ENCODE measurements at regions not wholly inside any gene's neighbourhood (a gene's known extent, or its start where the extent isn't known, plus 50 kb on each side); places are given as distances from the start of the nearest gene placed in this dataset.

- Histone ChIP-seq H3K9me2 (replicated peaks; ENCODE audit: insufficient read depth) (no peaks in the 10 kb centered on the region), H2AFZ (no peak overlapping the region), H3K27ac (no peak overlapping the region), H3K79me2 (no peaks in the 10 kb centered on the region), H3K4me3 (no peak overlapping the region), H4K20me1 (ENCODE audit: insufficient read depth, poor library complexity, severe bottlenecking) (no peaks in the 10 kb centered on the region), H3K9me3 (ENCODE audit: low read depth) (no peaks in the 10 kb centered on the region), H3K4me2 (no peak overlapping the region), H3K27me3 (peaks cover 31% of the 10 kb centered on the region), H3K36me3 (replicated peaks; ENCODE audit: insufficient read depth, low read depth) (no peaks in the 10 kb centered on the region), H3K4me1 (ENCODE audit: insufficient read depth) (no peaks in the 10 kb centered on the region)
- 74% methylated on average over 3 of the region's 3 CpGs for WGBS (ENCODE audit: low lambda C conversion rate, missing lambda C conversion rate)
- DNase-seq (ENCODE audit: low spot score): no peak
- no peak for TF ChIP-seq EZH2phosphoT487 (IDR thresholded peaks at IDR 0.05; ENCODE audit: low read depth, severe bottlenecking, unreplicated experiment)
- TF ChIP-seq EZH2 (IDR thresholded peaks at IDR 0.05; ENCODE audit: borderline replicate concordance): no peak
- TF ChIP-seq CTCF (IDR thresholded peaks at IDR 0.05; ENCODE audit: poor library complexity): no peak
Observed at GRCh38 chr1:37309574-37309973, 164.8 kb upstream of the ZC3H12A start.

DNA sequence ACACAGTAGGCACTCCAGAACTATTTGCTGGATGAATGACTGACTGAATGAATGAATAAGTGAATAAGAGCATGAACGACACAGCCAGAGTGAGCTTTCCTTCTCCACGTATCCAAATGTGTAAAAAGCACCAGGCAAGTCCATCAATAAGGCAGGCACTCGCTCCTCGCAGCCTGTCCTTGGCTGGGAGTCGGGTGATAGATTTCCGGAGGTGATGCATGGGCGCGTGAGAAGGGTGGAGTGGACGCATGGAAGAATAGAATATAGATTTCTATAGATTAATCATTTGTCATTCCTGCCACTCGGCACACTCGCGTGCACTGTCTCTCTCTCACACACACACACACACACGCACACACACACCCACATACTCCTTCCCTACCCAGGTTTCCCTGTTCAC, 164.3 kb upstream of the ZC3H12A start:
- H3K9me2 ChIP-seq (replicated peaks; ENCODE audit: insufficient read depth): no peaks in the 10 kb centered on the region
- no peak for DNase-seq (ENCODE audit: low spot score)
- no peak overlapping the region for H3K4me3 ChIP-seq
- no peaks in the 10 kb centered on the region for H3K4me1 ChIP-seq (ENCODE audit: insufficient read depth)
- TF ChIP-seq EZH2phosphoT487 (IDR thresholded peaks at IDR 0.05; ENCODE audit: low read depth, severe bottlenecking, unreplicated experiment): no peak
- TF ChIP-seq CTCF (IDR thresholded peaks at IDR 0.05; ENCODE audit: poor library complexity): no peak
- no peak for TF ChIP-seq EZH2 (IDR thresholded peaks at IDR 0.05; ENCODE audit: borderline replicate concordance)
- H3K27ac ChIP-seq: no peak overlapping the region
- H3K79me2 ChIP-seq: no peaks in the 10 kb centered on the region
- H3K36me3 ChIP-seq (replicated peaks; ENCODE audit: insufficient read depth, low read depth): no peaks in the 10 kb centered on the region
- H4K20me1 ChIP-seq (ENCODE audit: insufficient read depth, poor library complexity, severe bottlenecking): no peaks in the 10 kb centered on the region
- H3K4me2 ChIP-seq: no peak overlapping the region
- 88% methylated on average over 12 of the region's 13 CpGs for WGBS (ENCODE audit: low lambda C conversion rate, missing lambda C conversion rate)
- no peak overlapping the region for H2AFZ ChIP-seq
- H3K9me3 ChIP-seq (ENCODE audit: low read depth): no peaks in the 10 kb centered on the region
- peaks cover 36% of the 10 kb centered on the region for H3K27me3 ChIP-seq

DNA sequence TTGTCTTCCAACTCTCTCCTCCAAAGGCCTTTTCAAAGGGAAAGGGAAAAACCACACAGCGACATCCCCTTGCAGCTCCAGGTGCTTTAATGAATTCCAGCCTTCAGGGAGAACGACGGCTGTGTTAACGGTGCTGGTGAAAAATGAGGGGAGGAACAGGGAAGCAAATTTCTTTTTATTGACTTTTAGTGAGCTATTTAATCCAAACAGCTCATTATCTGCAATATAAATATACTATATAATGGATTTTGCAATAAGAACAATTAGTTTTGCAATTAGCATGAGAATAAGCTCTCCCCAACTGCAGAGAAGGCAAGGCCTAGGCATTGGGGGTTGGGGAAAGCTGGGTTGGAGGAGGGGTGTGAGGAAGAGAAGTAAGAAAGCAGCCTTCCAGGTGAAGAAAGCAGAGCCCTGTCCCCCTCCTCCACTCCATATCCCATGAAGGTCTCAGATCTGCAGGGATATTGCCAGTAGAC, 159.0 kb upstream of the ZC3H12A start:
- Histone ChIP-seq H2AFZ (no peak overlapping the region), H3K27me3 (peaks cover 60% of the 10 kb centered on the region), H4K20me1 (ENCODE audit: insufficient read depth, poor library complexity, severe bottlenecking) (no peaks in the 10 kb centered on the region), H3K4me2 (no peak overlapping the region), H3K4me1 (ENCODE audit: insufficient read depth) (no peaks in the 10 kb centered on the region), H3K4me3 (no peak overlapping the region), H3K79me2 (no peaks in the 10 kb centered on the region), H3K9me3 (ENCODE audit: low read depth) (no peaks in the 10 kb centered on the region), H3K36me3 (replicated peaks; ENCODE audit: insufficient read depth, low read depth) (no peaks in the 10 kb centered on the region), H3K27ac (no peak overlapping the region), H3K9me2 (replicated peaks; ENCODE audit: insufficient read depth) (no peaks in the 10 kb centered on the region)
- TF ChIP-seq EZH2phosphoT487 (IDR thresholded peaks at IDR 0.05; ENCODE audit: low read depth, severe bottlenecking, unreplicated experiment): no peak
- no peak for TF ChIP-seq CTCF (IDR thresholded peaks at IDR 0.05; ENCODE audit: poor library complexity)
- TF ChIP-seq EZH2 (IDR thresholded peaks at IDR 0.05; ENCODE audit: borderline replicate concordance): no peak
- no peak for DNase-seq (ENCODE audit: low spot score)
- WGBS (ENCODE audit: low lambda C conversion rate, missing lambda C conversion rate): 10% methylated on average over 4 of the region's 4 CpGs

Measured in hepatocyte (in vitro differentiated cells).